Sigmoid colon (tissue), 4 donors: ENCODE measurements at regions not wholly inside any gene's neighbourhood (a gene's known extent, or its start where the extent isn't known, plus 50 kb on each side); places are given as distances from the start of the nearest gene placed in this dataset.
"Not testable (repeated sequence)": the region's sequence is repeated elsewhere in the genome, so short reads cannot be mapped to it uniquely, and the experiment has no call there.

Source experiments
- CTCF ChIP-seq, 4 experiments: fragments of 450-650 bp in 3 of 4; fragments of 200-600 bp in 1 of 4; IDR thresholded peaks; one replicate each; pipeline ENCODE4 v1.5.1; 2016 to 2019; ENCODE audit warnings: antibody characterized with exemption in 4 of 4, mild to moderate bottlenecking in 3 of 4, moderate library complexity in 2 of 4
- EP300 ChIP-seq, 4 donors: sonication (generic); formaldehyde crosslinking; IDR thresholded peaks; one replicate each; pipeline ENCODE4 v1.6.1; 2017; ENCODE audit warnings: antibody characterized with exemption in 4 of 4
- POLR2A ChIP-seq, 2 donors: fragments of 450-650 bp; IDR thresholded peaks; one replicate each; pipeline ENCODE4 v1.6.1; 2016; ENCODE audit warnings: antibody characterized with exemption in 2 of 2, mild to moderate bottlenecking in 2 of 2, moderate library complexity in 2 of 2

DNA sequence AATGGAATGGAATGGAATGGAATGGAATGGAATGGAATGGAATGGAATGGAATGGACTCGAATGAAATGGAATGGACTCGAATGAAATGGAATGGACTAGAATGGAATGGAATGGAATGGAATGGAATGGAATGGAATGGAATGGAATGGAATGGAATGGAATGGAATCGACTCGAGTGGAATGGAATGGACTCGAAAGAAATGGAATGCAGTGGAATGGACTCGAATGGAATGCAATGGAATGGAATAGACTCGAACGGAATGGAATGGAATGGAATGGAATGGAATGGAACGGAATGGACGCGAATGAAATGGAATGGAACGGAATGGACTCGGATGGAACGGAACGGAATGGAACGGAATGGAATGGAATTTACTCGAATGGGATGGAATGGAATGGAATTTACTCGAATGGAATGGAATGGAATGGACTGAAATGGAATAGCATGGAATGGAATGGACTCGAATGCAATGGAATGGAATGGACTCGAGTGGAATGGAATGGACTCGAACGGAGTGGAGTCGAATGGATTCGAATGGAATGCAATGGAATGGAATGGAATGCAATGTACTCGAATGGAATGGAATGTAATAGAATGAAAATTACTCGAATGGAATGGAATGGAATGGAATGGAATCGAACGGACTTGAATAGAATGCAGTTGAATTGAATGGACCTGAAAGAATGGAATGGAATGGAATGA, 100.1 kb upstream of the FBXO28 start:
- TF ChIP-seq CTCF, POLR2A, EP300 (IDR thresholded peaks at IDR 0.05): not testable (repeated sequence)
